ENCODE measurements at regions not wholly inside any gene's neighbourhood (a gene's known extent, or its start where the extent isn't known, plus 50 kb on each side); places are given as distances from the start of the nearest gene placed in this dataset.

GRCh38 chr10:42112331-42113157 lies 525.8 kb downstream of the ZNF33B start:
- no peaks in the 10 kb centered on the region for H3K4me1 Mint-ChIP-seq
- no peaks in the 10 kb centered on the region for H3K27me3 Mint-ChIP-seq
- no peak overlapping the region for H3K27ac Mint-ChIP-seq
- no peaks in the 10 kb centered on the region for H3K36me3 Mint-ChIP-seq (ENCODE audit: low read depth)
- H3K9me3 ChIP-seq (ENCODE audit: control insufficient read depth, low read length, poor library complexity, severe bottlenecking), result no peaks in the 10 kb centered on the region
- no peak for DNase-seq
- ATAC-seq, result no peak
- no peak overlapping the region for H3K4me3 Mint-ChIP-seq

- Mint-ChIP-seq H3K4me3 (no peak overlapping the region), H3K27me3 (no peaks in the 10 kb centered on the region), H3K4me1 (no peaks in the 10 kb centered on the region), H3K27ac (no peak overlapping the region), H3K36me3 (ENCODE audit: low read depth) (no peaks in the 10 kb centered on the region)
- DNase-seq, result no peak
- no peak for ATAC-seq
- H3K9me3 ChIP-seq (ENCODE audit: control insufficient read depth, low read length, poor library complexity, severe bottlenecking), result no peaks in the 10 kb centered on the region
These were observed 526.6 kb downstream of the ZNF33B start for GRCh38 chr10:42111661-42112330.

GRCh38 chr10:42111076-42111475 lies 527.3 kb downstream of the ZNF33B start:
- Mint-ChIP-seq H3K4me3 (no peak overlapping the region), H3K27me3 (no peaks in the 10 kb centered on the region), H3K36me3 (ENCODE audit: low read depth) (no peaks in the 10 kb centered on the region), H3K27ac (no peak overlapping the region), H3K4me1 (no peaks in the 10 kb centered on the region)
- ATAC-seq (no peak), DNase-seq (no peak)
- no peaks in the 10 kb centered on the region for H3K9me3 ChIP-seq (ENCODE audit: control insufficient read depth, low read length, poor library complexity, severe bottlenecking)

Data from T-helper 17 cell (primary cell).